ENCODE measurements at regions not wholly inside any gene's neighbourhood (a gene's known extent, or its start where the extent isn't known, plus 50 kb on each side); places are given as distances from the start of the nearest gene placed in this dataset.
"Not testable (repeated sequence)": the region's sequence is repeated elsewhere in the genome, so short reads cannot be mapped to it uniquely, and the experiment has no call there.

DNA sequence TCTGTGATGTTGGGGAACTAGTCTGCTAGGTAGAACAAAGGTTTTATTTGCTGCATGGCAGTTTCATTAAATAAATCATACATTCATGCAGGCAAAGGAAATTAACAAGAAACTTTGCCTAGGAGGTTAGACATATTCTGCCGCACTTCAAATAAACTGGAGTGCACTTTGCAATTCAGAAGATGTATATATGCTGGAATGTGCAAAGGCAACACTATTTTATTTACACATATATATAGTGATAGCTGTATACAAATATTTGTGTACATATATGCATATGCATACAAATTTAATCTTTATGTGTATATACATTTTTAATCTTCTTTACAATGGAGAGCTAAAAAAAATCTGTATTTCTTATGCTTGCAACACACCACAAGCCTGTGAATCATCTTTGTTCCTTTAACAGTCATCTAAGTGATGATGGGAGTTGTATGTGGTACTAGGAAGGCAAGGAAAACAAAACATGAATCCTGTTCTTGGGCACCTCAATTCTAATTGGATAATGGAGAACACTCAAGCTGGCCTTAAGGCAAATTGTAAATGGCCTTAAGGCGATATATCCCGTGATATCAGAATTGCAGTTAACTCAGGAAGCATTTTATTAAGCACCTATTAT, 605.8 kb upstream of the CAMK1G start:
- DNase-seq = peak; percentile 20

DNA sequence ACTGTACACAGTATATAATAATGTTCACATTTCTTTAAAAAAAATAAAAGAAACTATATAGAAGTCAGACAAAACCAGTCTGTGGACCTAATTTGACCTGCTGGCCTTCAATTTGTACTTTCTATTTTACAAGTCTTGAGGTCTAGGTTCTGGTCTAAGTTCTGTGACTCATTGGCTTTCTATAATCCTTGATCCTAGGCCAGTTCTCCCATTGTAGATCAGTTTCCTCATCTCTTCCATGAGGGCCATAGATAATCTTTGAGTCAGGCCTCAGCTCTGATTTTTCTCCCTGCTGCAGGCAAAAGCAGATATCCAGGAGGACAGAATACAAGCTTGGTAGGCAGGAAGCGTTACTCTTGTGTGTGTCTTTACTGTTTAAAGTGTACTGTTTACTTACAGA, 603.7 kb upstream of the CAMK1G start:
- DNase-seq = no peak

DNA sequence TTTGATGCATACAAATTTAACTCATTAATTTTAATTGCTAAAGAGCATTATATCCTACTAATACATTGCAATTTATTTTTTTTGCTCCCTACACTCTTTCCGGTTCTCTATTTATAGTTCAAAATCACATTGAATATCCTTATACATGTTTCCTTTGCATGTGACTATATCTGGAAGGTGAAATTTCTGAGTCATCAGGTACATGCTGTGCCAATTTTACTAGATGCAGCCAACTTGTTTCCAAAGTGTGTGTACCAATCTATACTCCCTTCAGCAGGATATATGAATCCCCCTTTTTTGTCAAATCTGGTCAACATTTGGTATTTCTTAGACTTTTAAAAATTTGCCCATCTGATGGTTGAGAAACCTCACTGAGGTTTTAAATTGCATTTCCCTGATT, 602.9 kb upstream of the CAMK1G start:
- DNase-seq = no peak

DNA sequence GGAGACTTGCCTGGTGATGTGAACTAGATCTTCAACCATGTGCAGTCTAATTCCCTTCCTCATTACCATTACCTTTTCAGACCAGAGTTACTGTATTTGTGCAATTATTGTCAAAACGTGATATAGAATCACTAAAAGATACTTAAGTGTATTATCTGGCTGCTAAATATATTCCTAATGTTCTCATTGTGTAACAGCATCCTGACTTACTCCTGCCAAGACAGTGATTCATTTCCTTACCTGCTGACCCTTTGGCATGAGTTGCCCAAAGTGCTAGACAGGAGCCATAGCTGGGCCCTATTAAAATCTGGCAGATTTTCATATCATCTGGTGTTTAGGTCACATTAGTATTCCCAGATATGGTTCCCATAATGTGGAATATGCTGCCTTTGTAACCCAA, 598.3 kb upstream of the CAMK1G start:
- DNase-seq = no peak

DNA sequence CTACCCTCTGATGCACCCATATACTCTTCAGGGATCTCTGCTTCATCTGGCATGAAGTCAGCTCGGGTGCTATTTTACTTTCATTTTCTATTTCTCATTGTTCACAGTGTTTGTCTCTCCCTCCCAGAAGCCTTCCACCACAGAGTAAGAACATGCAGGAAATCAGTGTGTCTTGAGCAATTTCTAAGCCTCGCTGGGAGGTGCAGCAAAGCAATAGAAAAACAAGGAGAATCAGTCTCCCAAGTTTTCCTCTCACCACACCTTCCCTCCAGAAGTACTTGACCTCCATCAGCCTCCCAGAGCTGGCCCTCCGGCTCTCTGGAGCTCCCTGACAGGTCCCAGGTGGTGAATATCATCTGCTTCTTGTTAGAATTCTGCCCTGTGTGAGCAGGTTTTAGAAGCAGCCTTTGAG, 594.7 kb upstream of the CAMK1G start:
- peak; percentile 79 for DNase-seq

DNA sequence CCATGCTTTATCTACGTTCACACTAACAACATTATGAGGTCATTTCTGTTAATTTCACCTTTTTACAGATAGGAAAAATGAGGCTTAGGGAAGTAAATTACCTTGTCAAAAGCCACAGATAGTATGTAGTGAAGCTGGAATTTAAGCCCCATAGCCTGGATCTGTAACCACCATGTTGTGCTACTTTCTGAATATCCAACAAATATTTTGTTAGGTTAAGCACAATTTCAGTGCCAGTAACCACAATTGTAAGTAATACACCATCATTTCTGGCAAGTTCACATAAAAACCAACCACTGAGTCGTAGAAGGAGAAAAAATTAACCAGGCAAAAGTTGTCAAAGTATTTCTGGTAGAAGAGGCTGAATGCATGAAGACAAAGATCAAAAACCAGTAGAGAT, 593.1 kb upstream of the CAMK1G start:
- no peak for DNase-seq

DNA sequence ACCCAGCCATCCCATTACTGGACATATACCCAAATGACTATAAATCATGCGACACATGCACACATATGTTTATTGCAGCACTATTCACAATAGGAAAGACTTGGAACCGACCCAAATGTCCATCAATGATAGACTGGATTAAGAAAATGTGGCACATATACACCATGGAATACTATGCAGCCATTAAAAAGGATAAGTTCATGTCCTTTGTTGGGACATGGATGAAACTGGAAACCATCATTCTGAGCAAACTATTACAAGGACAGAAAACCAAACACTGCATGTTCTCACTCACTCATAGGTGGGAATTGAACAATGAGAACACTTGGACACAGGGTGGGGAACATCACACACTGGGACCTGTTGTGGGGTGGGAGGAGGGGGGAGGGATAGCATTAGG, 586.5 kb upstream of the CAMK1G start:
- DNase-seq = not testable (repeated sequence)

DNA sequence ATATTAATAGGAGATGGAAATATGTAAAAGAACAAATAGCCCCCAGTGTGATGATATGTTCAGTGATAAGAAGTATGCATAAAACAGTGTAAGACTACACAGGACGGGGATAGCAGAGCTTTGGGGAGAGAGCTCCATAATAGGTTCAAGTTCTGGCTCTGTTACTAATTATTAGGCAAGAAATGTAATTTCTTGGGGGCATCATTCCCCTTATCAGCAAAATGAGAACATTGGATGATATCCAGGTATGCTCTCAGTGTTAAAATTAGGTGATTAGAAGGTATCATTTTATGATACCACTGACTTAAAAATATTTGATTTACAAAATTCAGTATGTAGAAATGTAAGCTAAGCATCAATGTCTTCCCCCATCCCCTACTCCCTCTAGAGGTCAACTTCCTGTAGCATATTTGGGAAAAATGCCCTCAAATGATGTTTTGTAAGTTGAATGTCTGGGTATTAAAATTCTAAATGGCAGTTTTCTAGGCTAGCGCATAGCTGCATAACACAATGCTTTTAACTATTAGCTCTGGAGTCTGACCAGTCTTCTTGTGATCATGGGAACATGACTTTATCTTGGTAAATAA, 585.7 kb upstream of the CAMK1G start:
- no peak for DNase-seq

DNA sequence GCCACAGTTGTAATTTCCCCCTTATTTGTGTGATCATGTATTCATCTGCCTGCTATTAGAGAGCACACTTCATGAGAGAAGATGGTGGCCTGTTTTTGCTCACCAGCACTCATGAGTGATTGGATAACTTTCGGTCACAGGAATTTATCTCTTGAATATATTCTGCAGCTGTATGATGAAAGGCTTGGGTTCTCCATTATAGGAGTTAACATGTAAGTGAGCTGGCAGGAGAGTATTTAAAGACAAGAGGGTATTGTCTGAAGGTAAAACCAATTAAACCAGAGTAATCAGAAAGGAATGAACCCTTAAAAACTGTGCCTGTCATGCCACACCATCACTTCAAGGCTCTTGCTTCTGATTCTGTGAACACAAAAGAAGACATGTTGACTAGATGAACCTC, 574.9 kb upstream of the CAMK1G start:
- DNase-seq = no peak

DNA sequence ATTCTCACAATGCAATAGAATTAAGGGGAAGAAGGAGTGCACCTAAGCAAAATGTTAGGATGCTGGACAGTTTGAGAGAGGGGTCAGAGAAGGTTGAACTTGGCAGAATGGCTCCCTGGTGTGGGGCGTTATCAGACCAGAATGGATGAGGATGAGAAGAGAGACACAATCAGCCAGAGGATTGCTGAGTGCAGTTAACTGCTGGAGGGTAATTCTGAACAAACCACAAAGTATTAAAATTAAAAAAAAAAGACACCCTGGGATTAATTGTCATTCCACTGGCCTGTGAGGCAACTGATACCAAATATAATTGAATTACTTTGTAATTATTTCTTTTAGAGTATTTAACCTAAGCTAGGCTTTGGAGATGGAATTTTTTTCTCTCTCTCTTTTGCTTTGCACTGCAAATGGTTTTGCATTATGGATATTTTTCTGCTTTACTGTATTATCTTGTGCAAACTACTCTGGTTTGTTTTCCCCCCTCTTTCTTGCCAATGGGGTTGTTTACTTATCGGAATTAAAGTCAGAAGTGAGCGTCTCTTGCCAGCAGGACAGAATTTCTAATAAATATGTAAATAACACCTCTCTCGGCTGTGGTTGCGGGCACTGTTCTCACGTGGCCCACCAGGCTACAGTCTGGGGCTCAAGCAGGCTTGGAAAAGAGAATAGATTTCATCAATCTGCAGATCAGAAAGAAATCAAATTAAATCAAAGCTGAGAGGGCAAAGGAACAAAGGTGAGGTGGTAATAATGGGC, 572.9 kb upstream of the CAMK1G start:
- DNase-seq = no peak

DNA sequence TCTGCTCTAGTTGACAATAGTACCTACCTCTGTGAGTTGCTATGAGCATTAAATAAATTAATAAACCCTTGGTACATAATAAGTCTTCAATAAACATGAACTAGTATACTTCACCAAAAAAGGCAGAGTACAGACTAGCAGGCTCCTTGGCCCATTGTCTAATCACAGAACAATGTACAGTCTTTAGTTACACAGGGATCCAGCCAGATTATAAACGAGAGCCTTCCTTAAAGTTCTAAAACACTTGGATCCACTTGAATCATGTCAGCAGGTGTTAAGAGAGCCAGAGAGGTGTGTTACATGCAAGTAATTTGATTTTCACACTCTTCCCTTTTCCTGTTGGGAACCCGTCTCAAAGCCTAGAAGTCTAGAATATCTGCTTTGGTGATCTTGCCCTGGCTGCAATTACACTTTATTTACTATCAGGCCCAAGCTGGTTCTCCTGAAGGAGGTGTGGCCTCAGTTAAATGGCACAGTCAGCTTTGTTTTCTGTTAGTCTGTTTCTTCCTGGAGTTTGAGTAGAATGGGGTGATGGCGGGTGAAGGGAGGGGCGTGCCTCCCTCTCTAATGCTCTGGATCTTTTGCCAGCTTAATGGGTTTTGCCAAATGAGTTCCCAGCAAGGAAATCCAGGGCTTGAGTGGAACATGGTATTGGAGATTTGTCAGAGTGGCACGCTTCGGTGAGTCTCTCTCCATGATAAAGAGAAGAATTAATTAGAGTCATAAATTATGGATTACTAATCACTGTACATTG, 570.9 kb upstream of the CAMK1G start:
- no peak for DNase-seq

DNA sequence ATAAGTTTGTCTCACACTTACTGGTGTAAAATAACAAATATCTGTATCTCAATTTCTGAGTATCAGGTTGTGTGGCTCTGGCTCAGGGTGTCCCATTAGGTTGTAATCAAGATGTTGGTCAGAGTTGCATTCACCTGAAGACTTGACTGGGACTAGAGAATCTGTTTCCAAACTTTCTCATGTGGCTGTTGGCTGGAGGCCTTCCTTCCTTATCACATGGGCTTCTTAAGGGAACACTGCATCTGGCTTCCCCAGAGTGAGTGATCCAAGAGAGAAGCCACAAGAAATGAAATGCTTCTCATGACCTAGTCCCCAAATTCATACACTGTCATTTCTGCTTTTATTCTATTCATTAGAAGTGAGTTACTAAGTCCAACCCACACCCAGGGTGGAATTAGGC, 568.4 kb upstream of the CAMK1G start:
- no peak for DNase-seq

DNA sequence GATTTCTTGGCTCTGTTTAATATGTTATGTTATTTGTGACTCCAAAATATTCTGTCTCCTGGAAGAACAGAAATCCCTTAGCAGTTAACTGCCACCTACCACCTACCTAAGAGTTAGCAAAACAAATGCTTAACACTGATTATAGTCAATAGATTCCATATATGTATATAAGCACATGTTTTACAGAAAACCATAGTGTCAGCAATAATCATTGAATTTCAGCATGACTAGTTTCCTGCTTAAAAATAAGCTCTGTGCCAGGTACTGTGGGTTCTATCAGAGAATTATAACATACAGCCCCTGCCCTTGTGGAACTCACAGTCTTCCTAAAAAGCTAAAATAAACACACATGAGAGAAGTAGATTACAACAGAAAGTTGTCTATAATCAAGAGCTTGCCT, 561.9 kb upstream of the CAMK1G start:
- no peak for DNase-seq

DNA sequence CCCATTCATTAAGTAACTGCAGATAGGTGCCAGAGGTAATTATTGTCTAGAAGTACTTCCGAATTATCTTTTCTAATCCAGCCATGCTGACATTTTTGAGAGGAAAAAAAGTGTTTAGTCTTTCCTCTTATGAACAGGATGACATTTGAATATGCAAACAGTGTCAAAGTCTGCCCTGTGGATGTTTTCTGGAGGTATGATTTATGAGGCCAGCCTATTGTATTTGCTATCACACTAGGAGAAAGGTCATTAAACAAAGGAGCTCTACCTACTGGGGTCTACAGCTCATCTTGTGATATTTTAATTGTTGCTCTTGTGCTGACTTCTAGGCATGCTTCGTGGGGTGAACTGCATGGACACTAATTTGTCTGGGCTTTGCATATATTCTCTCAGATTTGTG, 559.7 kb upstream of the CAMK1G start:
- DNase-seq = no peak

DNA sequence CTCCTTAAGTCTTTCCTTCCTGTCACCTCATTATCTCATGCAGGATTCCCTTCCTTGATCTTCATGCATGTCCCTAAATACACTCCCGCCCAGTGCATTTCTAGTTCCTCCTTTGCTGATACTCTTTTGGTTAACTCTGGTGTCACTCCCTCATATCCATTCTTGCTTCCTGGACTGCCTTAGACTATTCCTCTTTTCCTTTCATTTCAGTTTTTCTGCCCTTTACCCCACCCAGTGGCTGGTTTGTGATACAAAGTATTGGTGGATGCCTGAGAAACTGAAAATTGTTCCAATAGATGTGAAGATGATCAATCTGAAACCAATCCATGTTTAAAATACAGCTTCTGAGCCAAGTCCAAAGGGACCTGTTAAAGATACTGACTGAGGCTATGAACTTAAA, 553.8 kb upstream of the CAMK1G start:
- peak; percentile 4 for DNase-seq

DNA sequence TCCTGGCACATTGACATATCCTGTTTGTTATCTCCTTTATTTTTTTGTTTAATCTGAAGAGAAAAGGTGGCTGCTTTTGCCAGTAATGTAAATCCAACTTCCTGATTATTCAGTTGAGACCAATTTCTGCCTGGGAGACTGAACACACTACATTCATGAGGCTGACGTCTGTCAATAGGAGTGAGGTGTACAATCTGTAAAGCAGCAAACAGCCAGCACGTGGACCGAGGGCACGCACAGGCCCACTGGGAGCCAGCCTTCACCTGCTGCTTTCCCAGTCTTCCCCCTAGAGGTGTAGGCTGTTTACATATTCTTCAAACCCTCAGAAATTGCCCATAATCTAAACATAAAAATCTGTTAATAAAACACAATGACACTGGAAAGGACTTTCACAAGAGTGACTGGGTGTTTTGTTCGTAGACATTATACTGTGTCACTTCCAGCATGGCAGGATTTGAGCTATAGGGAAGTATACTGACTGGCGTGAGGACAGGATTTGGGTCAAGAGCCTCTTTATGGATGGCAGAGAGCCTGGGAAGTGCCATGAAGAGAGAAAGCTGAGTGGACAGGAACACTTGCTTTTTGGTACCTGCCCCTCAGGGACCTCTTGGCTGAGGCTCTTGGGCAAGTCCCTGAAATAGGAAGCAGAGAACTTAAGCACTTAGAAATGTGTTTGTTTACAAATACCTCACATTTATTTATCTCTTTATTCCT, 552.9 kb upstream of the CAMK1G start:
- no peak for DNase-seq

DNA sequence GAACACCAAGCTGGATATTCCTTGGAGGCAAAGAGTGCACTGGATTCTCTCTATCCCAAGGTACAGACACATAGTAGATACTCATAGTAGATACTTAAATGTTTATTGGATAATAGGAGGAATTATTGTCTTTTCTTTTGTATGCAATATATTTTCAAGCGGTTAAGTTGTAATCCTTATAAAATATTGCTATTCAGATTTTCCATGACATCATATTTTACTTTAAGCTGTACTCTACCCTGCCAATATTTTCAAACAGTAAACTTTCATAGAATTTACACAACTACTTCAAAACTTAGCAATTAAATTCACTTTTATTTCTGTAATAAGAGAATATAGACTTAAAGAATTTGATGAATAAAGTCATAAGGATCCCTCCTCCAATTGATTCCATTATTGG, 546.5 kb upstream of the CAMK1G start:
- DNase-seq = no peak

DNA sequence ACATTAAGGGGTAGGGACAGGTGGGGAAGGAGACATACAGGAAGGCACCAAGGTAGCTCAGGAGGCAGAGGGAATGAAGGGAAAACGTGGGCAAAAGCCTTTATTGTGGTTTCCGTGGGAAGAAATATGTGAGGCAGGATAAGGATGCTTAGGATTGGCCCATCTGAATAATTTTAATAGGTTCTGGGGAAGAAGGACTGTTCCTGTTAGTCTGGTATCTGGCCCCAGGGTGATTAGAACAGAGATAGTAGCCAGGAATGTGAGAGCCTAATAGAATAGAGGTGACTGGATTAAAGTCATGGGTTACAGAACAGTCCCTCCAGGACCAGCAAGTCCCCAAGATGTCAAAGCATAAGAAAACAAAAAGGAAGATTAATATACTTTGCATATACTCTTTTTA, 545.2 kb upstream of the CAMK1G start:
- DNase-seq = no peak

DNA sequence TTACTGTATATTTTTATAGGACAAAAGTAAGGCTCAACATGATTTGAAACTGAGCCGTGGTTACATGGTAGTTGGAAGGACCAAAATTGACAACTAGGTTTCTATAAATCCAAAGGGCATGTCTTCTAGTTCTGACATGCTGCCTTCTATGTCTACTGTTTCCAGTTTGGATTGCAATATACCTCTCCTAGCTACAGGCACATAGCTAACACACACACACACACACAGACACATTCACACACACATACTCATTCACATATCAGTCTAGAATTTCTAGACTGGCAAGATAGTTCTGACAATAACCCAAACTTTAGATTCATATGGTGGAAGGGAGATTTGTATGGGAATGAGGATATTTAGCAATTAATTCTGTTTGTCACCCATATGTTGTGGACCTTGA, 544.8 kb upstream of the CAMK1G start:
- DNase-seq = no peak

DNA sequence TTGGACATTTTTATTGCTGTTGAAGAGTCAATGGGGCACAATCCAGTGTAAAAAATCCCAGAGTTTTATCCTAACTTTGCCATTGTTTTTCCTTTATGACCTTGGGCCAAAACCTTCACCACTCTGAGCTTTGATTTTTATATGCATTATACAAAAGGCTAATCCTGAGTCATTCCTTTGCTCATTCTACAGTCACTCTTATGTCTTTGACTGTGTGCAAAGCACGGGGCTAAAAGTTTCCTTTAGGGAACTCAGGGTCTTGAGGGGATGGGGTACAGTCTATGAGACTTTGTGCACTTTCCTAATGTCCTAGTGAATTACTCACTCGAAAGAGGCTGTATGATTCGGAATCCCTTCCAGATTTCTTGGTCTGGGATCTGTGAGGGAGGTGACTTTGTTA, 543.2 kb upstream of the CAMK1G start:
- no peak for DNase-seq

DNA sequence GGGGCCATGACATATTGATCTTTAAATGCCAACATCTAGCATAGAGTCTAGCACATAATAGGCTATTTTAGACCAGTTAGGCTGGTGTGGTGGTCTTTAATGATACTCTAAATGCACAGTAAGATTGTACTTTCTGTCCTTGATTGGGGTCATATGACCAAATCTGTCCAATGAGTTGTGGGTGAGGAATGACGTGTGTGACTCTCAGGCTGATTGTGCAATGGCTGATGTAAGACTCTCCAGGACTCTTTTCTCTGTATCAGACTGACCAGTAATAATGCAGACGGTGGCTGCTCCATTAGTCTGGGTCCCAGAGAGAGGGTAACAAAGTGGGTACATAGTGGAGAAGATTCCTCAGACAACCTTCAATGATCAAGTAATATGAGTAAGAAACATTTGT, 541.6 kb upstream of the CAMK1G start:
- no peak for DNase-seq

DNA sequence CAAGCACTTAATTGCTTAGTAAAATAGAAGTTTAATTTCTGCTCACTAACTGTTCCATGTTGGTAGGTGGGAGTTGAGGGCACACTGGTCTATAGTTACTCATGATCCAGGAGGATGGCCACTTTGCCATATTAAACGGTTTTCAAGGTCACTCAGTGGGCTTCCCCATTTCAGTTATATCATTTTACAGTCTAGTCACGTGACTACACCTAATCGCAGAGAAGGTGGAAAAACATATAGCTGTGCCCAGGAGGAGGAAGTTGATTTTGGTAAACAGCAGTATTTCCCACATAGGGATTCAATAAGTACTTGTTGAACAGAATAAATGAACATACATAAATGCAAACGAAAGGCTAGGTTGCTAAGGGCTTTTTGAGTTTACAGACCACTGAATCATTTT, 541.1 kb upstream of the CAMK1G start:
- no peak for DNase-seq
